ENCODE measurements at regions not wholly inside any gene's neighbourhood (a gene's known extent, or its start where the extent isn't known, plus 50 kb on each side); places are given as distances from the start of the nearest gene placed in this dataset.

- H3K27me3 ChIP-seq (replicated peaks; ENCODE audit: control insufficient read depth, insufficient read depth, low read length, poor library complexity, severe bottlenecking), result no peaks in the 10 kb centered on the region
- DNase-seq, result no peak
- no peak overlapping the region for H3K4me3 ChIP-seq (ENCODE audit: insufficient read depth, low read depth, low read length, poor library complexity, severe bottlenecking)
- no peaks in the 10 kb centered on the region for H3K4me1 ChIP-seq (ENCODE audit: control insufficient read depth, insufficient read depth, low read length, poor library complexity, severe bottlenecking)
- H3K9me3 ChIP-seq (ENCODE audit: control insufficient read depth, low read length), result no peaks in the 10 kb centered on the region
- H3K36me3 ChIP-seq (ENCODE audit: control insufficient read depth, insufficient read depth, low read length), result no peaks in the 10 kb centered on the region
- H3K27ac ChIP-seq (ENCODE audit: insufficient read depth, low read length, poor library complexity, severe bottlenecking), result no peak overlapping the region
Measured at GRCh38 chr4:115664285-115664684, 550.9 kb upstream of the NDST4 start.

GRCh38 chr4:115660465-115660864 lies 547.0 kb upstream of the NDST4 start:
- H3K9me3 ChIP-seq (ENCODE audit: control insufficient read depth, low read length), result no peaks in the 10 kb centered on the region
- DNase-seq, result no peak
- no peaks in the 10 kb centered on the region for H3K36me3 ChIP-seq (ENCODE audit: control insufficient read depth, insufficient read depth, low read length)
- H3K27ac ChIP-seq (ENCODE audit: insufficient read depth, low read length, poor library complexity, severe bottlenecking), result no peak overlapping the region
- H3K4me1 ChIP-seq (ENCODE audit: control insufficient read depth, insufficient read depth, low read length, poor library complexity, severe bottlenecking), result no peaks in the 10 kb centered on the region
- no peaks in the 10 kb centered on the region for H3K27me3 ChIP-seq (replicated peaks; ENCODE audit: control insufficient read depth, insufficient read depth, low read length, poor library complexity, severe bottlenecking)
- no peak overlapping the region for H3K4me3 ChIP-seq (ENCODE audit: insufficient read depth, low read depth, low read length, poor library complexity, severe bottlenecking)

- H3K27ac ChIP-seq (ENCODE audit: insufficient read depth, low read length, poor library complexity, severe bottlenecking), result no peak overlapping the region
- H3K36me3 ChIP-seq (ENCODE audit: control insufficient read depth, insufficient read depth, low read length), result no peaks in the 10 kb centered on the region
- no peak overlapping the region for H3K4me3 ChIP-seq (ENCODE audit: insufficient read depth, low read depth, low read length, poor library complexity, severe bottlenecking)
- H3K9me3 ChIP-seq (ENCODE audit: control insufficient read depth, low read length), result no peaks in the 10 kb centered on the region
- H3K4me1 ChIP-seq (ENCODE audit: control insufficient read depth, insufficient read depth, low read length, poor library complexity, severe bottlenecking), result no peaks in the 10 kb centered on the region
- no peaks in the 10 kb centered on the region for H3K27me3 ChIP-seq (replicated peaks; ENCODE audit: control insufficient read depth, insufficient read depth, low read length, poor library complexity, severe bottlenecking)
- DNase-seq, result no peak
Measured at GRCh38 chr4:115657991-115658650, 544.7 kb upstream of the NDST4 start.

GRCh38 chr4:115655626-115656025 lies 542.2 kb upstream of the NDST4 start:
- no peak for DNase-seq
- Histone ChIP-seq H3K27me3 (replicated peaks; ENCODE audit: control insufficient read depth, insufficient read depth, low read length, poor library complexity, severe bottlenecking) (no peaks in the 10 kb centered on the region), H3K4me3 (ENCODE audit: insufficient read depth, low read depth, low read length, poor library complexity, severe bottlenecking) (no peak overlapping the region), H3K36me3 (ENCODE audit: control insufficient read depth, insufficient read depth, low read length) (no peaks in the 10 kb centered on the region), H3K27ac (ENCODE audit: insufficient read depth, low read length, poor library complexity, severe bottlenecking) (no peak overlapping the region), H3K4me1 (ENCODE audit: control insufficient read depth, insufficient read depth, low read length, poor library complexity, severe bottlenecking) (no peaks in the 10 kb centered on the region), H3K9me3 (ENCODE audit: control insufficient read depth, low read length) (no peaks in the 10 kb centered on the region)

GRCh38 chr4:115648786-115649185 lies 535.4 kb upstream of the NDST4 start:
- DNase-seq, result no peak
- no peaks in the 10 kb centered on the region for H3K9me3 ChIP-seq (ENCODE audit: control insufficient read depth, low read length)

GRCh38 chr4:115629270-115629669 lies 515.9 kb upstream of the NDST4 start:
- Histone ChIP-seq H3K9me3 (ENCODE audit: control insufficient read depth, low read length) (no peaks in the 10 kb centered on the region), H3K27ac (ENCODE audit: insufficient read depth, low read length, poor library complexity, severe bottlenecking) (no peak overlapping the region), H3K27me3 (replicated peaks; ENCODE audit: control insufficient read depth, insufficient read depth, low read length, poor library complexity, severe bottlenecking) (no peaks in the 10 kb centered on the region), H3K4me1 (ENCODE audit: control insufficient read depth, insufficient read depth, low read length, poor library complexity, severe bottlenecking) (no peaks in the 10 kb centered on the region), H3K4me3 (ENCODE audit: insufficient read depth, low read depth, low read length, poor library complexity, severe bottlenecking) (no peak overlapping the region), H3K36me3 (ENCODE audit: control insufficient read depth, insufficient read depth, low read length) (no peaks in the 10 kb centered on the region)
- DNase-seq, result no peak

More at GRCh38 chr4:115648786-115649185, 535.4 kb upstream of the NDST4 start:
- H3K27ac ChIP-seq (ENCODE audit: insufficient read depth, low read length, poor library complexity, severe bottlenecking), result no peak overlapping the region
- no peaks in the 10 kb centered on the region for H3K27me3 ChIP-seq (replicated peaks; ENCODE audit: control insufficient read depth, insufficient read depth, low read length, poor library complexity, severe bottlenecking)
- H3K36me3 ChIP-seq (ENCODE audit: control insufficient read depth, insufficient read depth, low read length), result no peaks in the 10 kb centered on the region
- H3K4me1 ChIP-seq (ENCODE audit: control insufficient read depth, insufficient read depth, low read length, poor library complexity, severe bottlenecking), result no peaks in the 10 kb centered on the region
- no peak overlapping the region for H3K4me3 ChIP-seq (ENCODE audit: insufficient read depth, low read depth, low read length, poor library complexity, severe bottlenecking)

- no peaks in the 10 kb centered on the region for H3K4me1 ChIP-seq (ENCODE audit: control insufficient read depth, insufficient read depth, low read length, poor library complexity, severe bottlenecking)
- no peak overlapping the region for H3K4me3 ChIP-seq (ENCODE audit: insufficient read depth, low read depth, low read length, poor library complexity, severe bottlenecking)
- no peak overlapping the region for H3K27ac ChIP-seq (ENCODE audit: insufficient read depth, low read length, poor library complexity, severe bottlenecking)
- H3K36me3 ChIP-seq (ENCODE audit: control insufficient read depth, insufficient read depth, low read length), result no peaks in the 10 kb centered on the region
- no peaks in the 10 kb centered on the region for H3K27me3 ChIP-seq (replicated peaks; ENCODE audit: control insufficient read depth, insufficient read depth, low read length, poor library complexity, severe bottlenecking)
- DNase-seq, result no peak
- H3K9me3 ChIP-seq (ENCODE audit: control insufficient read depth, low read length), result no peaks in the 10 kb centered on the region
Measured at GRCh38 chr4:115609631-115610030, 496.2 kb upstream of the NDST4 start.

GRCh38 chr4:115607311-115607710 lies 493.9 kb upstream of the NDST4 start:
- Histone ChIP-seq H3K27ac (ENCODE audit: insufficient read depth, low read length, poor library complexity, severe bottlenecking) (no peak overlapping the region), H3K4me1 (ENCODE audit: control insufficient read depth, insufficient read depth, low read length, poor library complexity, severe bottlenecking) (no peaks in the 10 kb centered on the region), H3K9me3 (ENCODE audit: control insufficient read depth, low read length) (no peaks in the 10 kb centered on the region), H3K36me3 (ENCODE audit: control insufficient read depth, insufficient read depth, low read length) (no peaks in the 10 kb centered on the region), H3K27me3 (replicated peaks; ENCODE audit: control insufficient read depth, insufficient read depth, low read length, poor library complexity, severe bottlenecking) (no peaks in the 10 kb centered on the region), H3K4me3 (ENCODE audit: insufficient read depth, low read depth, low read length, poor library complexity, severe bottlenecking) (no peak overlapping the region)
- no peak for DNase-seq

GRCh38 chr4:115596265-115597001 lies 483.0 kb upstream of the NDST4 start:
- no peaks in the 10 kb centered on the region for H3K9me3 ChIP-seq (ENCODE audit: control insufficient read depth, low read length)
- no peak overlapping the region for H3K4me3 ChIP-seq (ENCODE audit: insufficient read depth, low read depth, low read length, poor library complexity, severe bottlenecking)
- H3K27ac ChIP-seq (ENCODE audit: insufficient read depth, low read length, poor library complexity, severe bottlenecking), result no peak overlapping the region
- no peak for DNase-seq
- H3K36me3 ChIP-seq (ENCODE audit: control insufficient read depth, insufficient read depth, low read length), result no peaks in the 10 kb centered on the region
- H3K4me1 ChIP-seq (ENCODE audit: control insufficient read depth, insufficient read depth, low read length, poor library complexity, severe bottlenecking), result no peaks in the 10 kb centered on the region
- no peaks in the 10 kb centered on the region for H3K27me3 ChIP-seq (replicated peaks; ENCODE audit: control insufficient read depth, insufficient read depth, low read length, poor library complexity, severe bottlenecking)

GRCh38 chr4:115580901-115581300 lies 467.5 kb upstream of the NDST4 start:
- no peak for DNase-seq
- Histone ChIP-seq H3K27ac (ENCODE audit: insufficient read depth, low read length, poor library complexity, severe bottlenecking) (no peak overlapping the region), H3K4me1 (ENCODE audit: control insufficient read depth, insufficient read depth, low read length, poor library complexity, severe bottlenecking) (no peaks in the 10 kb centered on the region), H3K27me3 (replicated peaks; ENCODE audit: control insufficient read depth, insufficient read depth, low read length, poor library complexity, severe bottlenecking) (no peaks in the 10 kb centered on the region), H3K36me3 (ENCODE audit: control insufficient read depth, insufficient read depth, low read length) (no peaks in the 10 kb centered on the region), H3K4me3 (ENCODE audit: insufficient read depth, low read depth, low read length, poor library complexity, severe bottlenecking) (no peak overlapping the region), H3K9me3 (ENCODE audit: control insufficient read depth, low read length) (no peaks in the 10 kb centered on the region)
